GM11168 (cell line): ENCODE measurements at regions not wholly inside any gene's neighbourhood (a gene's known extent, or its start where the extent isn't known, plus 50 kb on each side); places are given as distances from the start of the nearest gene placed in this dataset.
"Not testable (repeated sequence)": the region's sequence is repeated elsewhere in the genome, so short reads cannot be mapped to it uniquely, and the experiment has no call there.

ENCODE experiments used
- in situ Hi-C: fragments of 300-500 bp; cut with MboI; formaldehyde crosslinking; loops from one replicate; pipeline ENCODE4 v1.12.0; 2022; ENCODE audit warnings: low sequenced_read_pairs; ENCODE audit not compliant: unreplicated experiment

DNA sequence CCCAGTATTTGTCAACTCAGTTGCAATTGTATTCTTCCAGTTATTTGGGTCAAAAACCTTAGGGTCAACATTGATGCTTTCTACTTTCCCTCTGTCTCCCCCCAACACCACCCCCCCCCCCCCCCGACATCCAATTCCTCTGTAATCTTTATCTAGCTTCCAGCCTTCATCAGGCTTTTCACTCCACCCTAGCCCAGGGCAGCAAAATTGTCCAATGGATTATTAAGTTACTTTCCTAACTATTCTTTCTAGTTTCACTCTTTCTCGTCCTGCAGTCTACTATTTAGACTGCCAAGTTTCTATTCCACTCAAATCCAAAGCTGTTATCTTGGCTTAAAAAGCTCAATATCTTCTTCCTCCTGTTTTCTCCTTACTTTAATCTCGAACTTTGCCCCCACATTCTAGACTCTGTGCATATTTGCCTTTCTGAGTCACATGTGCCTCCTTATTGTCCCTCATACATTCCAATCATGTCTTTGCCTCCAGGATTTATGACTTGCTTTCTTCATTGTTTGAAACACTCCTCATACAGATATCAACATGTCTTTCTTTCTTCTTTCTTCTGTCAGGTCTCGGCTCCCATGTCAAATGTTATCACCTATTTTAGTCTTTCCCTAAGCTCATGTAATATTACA is 196.6 kb upstream of the TMEM196 start:
- in situ Hi-C loops: no loop called here

DNA sequence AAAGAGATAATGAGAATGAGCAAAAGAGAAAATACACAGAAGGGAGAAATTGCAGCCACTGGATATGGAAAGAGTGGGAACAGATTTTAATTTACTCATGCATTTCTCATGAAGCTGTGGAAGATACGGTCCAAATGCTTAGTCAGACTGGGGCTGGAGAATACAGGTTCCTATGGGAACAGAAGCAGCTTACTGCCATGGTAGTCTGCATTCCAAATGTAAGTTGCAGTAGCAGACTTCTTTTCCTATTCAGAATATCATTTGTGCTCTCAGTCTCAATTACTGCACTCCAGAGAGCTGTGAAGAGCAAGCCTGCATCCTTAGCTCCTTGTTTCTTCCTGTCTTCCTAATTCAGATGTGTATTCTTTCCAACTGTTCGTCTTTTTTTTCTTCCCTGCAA is 190.8 kb upstream of the TMEM196 start:
- in situ Hi-C loops: no loop called here

GRCh38 chr7:19963695-19964094 is 190.3 kb upstream of the TMEM196 start:
- in situ Hi-C loops: no loop called here

- in situ Hi-C loops: no loop called here
Measured at GRCh38 chr7:19958309-19958896, 185.0 kb upstream of the TMEM196 start.

- in situ Hi-C loops: no loop called here
Measured at GRCh38 chr7:19957664-19958063, 184.2 kb upstream of the TMEM196 start.

- in situ Hi-C loops: not testable (repeated sequence)
Measured at GRCh38 chr7:19954166-19954565, 180.7 kb upstream of the TMEM196 start.

DNA sequence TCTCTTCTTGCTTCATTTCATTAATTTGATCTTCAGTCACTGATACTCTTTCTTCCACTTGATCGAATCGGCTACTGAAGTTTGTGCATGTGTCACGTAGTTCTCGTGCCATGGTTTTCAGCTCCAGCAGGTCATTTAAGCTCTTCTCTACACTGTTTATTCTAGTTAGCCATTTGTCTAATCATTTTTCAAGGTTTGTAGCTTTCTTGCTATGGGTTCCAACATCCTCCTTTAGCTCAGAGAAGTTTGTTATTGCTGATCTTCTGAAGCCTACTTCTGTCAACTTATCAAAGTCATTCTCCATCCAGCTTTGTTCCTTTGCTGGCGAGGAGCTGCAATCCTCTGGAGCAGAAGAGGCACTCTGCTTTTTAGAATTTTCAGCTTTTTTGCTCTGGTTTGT is 180.0 kb upstream of the TMEM196 start:
- in situ Hi-C loops: not testable (repeated sequence)

- in situ Hi-C loops: no loop called here
Measured at GRCh38 chr7:19948160-19948559, 174.7 kb upstream of the TMEM196 start.

GRCh38 chr7:19944363-19945120 is 171.1 kb upstream of the TMEM196 start:
- in situ Hi-C loops: no loop called here

DNA sequence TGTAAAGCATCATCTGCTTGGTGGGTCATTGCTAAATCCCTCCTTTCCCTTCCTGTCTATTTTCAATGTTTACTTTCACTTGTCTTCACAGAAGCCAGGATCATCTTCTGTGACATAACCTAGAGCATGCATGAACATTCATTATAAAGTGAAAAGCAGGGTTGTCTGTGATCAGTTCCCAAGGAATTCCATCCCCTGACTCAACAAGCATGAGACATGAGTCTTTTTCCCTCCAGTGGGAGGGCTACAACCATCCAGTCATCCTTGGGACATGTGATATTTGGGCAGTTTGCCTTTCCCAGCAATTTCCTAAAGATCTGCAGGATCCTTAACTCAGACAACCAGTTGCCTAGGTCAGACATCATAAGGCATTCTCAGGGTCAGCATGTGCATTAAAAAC is 166.3 kb upstream of the TMEM196 start:
- in situ Hi-C loops: no loop called here

DNA sequence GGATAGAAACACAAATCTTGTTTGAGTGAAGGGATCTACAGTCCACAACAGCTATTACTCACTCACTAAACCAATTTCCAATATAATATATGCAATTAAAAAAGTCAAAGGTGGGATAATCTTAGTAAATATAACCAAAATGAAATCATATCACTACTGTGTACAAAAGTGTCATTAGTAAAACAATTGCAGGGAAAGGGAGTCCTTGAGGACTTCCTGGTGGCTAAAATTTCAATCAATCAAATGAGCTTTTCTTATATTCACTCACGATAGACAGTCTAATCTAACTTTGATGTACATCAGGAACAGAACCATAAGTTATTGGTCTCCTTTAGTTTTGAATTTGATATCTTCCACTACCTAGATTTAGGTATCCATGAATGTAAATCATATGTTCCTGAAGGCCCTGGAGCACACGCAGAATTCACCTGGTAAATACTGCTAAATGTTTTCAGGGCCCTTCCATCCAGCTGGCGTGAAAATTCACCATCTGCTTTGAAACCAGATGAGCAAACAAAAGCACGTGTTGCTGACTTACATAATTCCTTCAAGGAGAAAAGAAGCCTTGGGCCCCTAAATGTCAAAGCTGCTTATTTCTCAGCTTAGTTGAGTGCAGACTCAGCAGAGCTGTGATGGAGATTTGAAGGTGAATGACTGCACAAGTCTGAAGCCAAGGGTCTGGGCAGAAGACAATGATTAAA is 159.3 kb upstream of the TMEM196 start:
- in situ Hi-C loops: no loop called here

DNA sequence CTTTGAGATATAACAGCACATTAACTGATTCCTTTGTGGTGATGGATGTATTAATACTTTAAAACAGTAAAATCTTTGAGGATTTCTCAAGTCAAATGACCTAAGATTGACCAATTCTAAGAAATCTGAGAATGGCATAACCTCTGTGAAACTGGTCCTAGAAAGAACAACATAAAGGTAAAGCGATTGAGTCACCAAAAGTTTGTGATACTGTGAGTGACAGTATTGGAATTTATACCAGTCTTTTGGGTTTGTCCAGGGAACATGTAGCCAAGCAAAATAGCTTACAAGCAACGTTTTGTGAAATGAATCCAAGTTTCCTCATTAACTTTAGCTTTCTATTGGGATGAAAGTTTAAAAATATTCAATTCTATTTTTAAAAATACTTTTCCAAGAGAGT is 157.4 kb upstream of the TMEM196 start:
- in situ Hi-C loops: no loop called here

DNA sequence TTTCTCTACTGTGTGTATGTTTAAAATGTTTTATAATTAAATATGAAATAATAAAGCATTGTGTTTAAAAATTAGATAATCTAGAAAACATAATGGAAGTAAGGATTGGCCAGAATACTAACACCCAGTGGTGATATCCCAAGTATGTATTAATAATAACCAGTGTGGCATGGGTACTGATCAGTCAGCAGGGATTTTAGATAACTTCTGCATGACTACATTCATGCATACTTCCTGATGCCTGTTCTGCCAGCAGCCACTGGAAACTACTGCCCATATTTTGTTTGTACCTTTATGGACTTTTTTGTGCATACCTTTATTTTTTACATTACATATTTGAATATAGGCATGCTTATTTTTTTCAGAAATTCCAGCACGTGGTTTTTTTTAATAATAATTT is 156.6 kb upstream of the TMEM196 start:
- in situ Hi-C loops: no loop called here

DNA sequence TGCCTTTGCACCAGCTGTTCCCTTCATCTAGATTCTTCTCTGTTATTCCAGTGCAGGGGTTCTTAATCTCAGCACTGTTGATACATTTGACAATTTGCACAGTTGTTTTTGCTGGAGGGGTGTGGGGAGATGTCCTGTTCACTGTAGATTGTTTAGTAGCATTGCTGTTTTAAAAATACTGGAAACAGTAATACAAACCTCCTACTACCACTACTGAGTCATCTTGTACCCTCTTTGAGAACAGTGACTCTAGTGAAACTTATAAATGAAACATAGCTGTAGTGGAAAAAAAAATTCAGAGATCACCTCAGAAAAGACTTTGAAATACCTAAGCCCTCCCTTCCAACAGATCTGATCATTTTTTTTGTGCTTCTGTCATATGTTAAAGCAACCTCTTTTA is 154.8 kb upstream of the TMEM196 start:
- in situ Hi-C loops: no loop called here

DNA sequence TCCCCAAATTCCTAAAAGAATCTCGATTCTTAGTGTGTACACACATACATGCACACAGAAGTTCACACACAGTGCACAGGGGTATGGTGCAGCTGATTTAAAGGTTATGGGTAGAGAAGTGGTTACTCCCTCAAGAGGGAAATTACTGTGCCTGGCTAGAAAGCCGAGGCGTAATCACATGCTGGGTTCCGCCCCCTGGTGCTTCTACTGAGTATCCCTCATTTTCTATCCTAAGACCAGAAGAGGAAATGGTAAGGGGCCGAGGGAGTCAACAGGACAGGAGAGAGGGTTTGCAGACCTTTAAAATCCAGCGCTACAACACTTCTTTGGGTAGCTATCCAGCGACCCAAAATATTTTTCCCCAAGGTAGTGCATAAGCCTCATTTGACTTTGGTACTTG is 147.3 kb upstream of the TMEM196 start:
- in situ Hi-C loops: no loop called here

DNA sequence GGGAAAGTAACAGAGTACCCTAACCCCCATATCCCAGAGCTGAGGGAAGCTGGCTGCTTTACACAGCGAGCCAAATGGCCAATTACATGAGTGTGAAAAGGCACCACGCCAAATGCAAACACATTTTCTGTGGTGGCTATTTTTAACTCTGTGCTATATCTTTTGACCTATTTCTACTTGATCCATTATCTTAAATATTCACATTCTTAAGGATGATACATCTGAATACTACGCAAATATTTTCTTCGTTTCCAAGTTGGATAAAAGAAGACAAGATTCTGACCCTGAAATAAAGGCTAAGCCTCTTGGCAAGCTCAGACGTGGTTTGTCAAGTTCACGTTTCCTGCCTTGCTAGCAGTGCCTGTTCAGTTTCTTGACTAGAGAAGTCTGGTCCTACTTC is 146.7 kb upstream of the TMEM196 start:
- in situ Hi-C loops: no loop called here

DNA sequence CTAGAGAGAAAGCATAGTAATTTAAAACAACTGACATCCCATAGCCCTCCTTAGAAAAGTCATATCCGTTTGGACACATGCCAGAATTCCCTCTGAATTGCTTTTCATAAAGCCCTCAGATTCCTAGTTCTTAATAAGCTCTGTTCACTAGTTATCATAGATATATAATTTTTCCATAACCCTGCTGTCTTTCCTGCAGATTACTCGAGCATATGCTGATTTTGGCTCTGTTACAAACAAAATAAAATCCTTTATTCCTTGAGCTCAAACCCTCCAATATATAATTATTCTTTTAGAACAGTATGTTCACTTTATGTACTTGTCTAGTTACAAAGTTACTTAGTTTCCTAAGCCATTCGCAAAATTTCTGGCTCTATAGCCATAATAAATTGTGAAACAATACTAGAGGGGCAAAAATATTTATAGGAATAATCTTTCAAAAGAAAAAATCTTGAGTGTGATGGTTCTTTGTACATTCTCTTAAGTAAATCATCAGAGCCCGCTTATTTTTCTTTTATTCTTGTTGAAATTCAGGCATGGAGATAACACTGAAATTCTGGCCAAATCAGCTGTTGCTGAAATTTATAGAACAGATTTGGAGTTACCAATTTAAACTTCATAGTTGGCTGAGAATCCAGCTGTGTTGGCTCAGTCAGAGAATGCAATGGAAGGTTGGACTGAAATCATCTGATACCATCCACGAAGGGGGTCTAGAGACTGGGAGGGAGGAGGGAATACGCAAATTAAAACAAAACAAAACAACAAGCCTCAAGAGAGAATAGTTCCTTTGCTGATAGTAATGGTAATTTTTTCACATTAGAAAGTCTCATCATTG is 146.1 kb upstream of the TMEM196 start:
- in situ Hi-C loops: no loop called here

DNA sequence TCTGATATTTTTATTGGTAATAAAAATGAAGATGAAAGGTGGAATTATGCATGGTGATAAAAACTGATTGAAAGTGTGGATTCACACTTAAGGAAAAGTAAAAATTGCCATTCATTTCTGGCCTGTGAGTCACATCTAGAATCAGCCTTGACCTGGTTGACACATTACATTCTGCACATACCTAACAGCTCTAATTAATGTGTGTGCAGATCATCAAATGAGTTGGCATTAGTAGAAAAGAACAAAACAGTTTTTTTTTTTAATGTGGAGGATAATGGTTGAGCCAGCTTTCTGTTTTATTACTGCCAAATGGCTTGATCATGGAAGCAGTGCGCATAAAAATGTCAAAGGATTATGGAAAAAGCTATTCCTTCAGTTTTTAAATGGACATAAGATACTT is 142.6 kb upstream of the TMEM196 start:
- in situ Hi-C loops: no loop called here

DNA sequence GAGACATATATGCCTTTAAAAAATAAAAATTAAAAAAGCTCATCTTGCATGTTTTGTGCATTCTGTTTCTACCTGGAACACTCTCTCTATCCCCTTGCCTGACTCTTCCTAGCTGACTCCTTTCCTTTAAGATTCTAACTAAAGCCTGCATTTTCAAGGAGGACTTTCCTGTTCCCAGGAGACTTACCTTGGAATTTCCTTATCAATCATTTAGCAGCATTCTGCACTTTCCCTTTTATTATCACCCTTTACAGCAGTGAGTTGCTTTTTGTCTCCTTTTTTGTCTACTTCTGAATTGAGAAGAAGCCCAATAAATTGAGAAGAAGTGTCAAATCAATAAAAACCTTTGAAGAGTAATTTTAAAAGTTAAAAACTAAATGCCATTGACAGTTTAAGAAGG is 142.2 kb upstream of the TMEM196 start:
- in situ Hi-C loops: no loop called here

- in situ Hi-C loops: no loop called here
Measured at GRCh38 chr7:19914866-19915265, 141.4 kb upstream of the TMEM196 start.
